ENCODE measurements at regions not wholly inside any gene's neighbourhood (a gene's known extent, or its start where the extent isn't known, plus 50 kb on each side); places are given as distances from the start of the nearest gene placed in this dataset.

DNA sequence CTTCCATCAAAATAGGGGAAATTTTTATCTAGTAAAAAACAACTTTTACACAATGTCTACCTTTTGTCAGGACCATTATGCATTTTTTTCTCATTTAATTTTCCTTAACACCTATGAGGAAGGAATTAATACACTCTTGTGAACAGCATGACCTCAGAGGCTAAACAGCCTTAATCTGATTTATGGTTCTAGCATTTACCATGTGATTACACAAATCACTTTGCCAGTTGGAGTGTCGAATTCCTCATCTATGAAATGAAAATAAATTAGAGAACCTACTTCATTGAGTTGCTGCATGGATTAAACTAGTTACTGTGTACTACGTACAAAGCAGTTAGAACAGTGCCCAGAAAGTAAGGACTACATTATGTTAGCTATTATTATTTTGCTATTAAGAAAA is 187.7 kb upstream of the MPDZ start:
- TF ChIP-seq, protein P1, sequence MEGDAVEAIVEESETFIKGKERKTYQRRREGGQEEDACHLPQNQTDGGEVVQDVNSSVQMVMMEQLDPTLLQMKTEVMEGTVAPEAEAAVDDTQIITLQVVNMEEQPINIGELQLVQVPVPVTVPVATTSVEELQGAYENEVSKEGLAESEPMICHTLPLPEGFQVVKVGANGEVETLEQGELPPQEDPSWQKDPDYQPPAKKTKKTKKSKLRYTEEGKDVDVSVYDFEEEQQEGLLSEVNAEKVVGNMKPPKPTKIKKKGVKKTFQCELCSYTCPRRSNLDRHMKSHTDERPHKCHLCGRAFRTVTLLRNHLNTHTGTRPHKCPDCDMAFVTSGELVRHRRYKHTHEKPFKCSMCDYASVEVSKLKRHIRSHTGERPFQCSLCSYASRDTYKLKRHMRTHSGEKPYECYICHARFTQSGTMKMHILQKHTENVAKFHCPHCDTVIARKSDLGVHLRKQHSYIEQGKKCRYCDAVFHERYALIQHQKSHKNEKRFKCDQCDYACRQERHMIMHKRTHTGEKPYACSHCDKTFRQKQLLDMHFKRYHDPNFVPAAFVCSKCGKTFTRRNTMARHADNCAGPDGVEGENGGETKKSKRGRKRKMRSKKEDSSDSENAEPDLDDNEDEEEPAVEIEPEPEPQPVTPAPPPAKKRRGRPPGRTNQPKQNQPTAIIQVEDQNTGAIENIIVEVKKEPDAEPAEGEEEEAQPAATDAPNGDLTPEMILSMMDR (IDR thresholded peaks at IDR 0.05; ENCODE audit: control insufficient read depth, insufficient read depth, low read depth, low read length, missing control alignments) = no peak
- DNase-seq (ENCODE audit: low read depth) = no peak
- no peak overlapping the region for H3K4me3 ChIP-seq (ENCODE audit: control insufficient read depth, low read depth, low read length)

- no peak overlapping the region for H3K4me3 ChIP-seq (ENCODE audit: control insufficient read depth, low read depth, low read length)
- no peak for DNase-seq (ENCODE audit: low read depth)
- TF ChIP-seq, protein P1 (IDR thresholded peaks at IDR 0.05; ENCODE audit: control insufficient read depth, insufficient read depth, low read depth, low read length, missing control alignments) = no peak
Measured at GRCh38 chr9:13461414-13461991, 182.0 kb upstream of the MPDZ start.

- H3K4me3 ChIP-seq (ENCODE audit: control insufficient read depth, low read depth, low read length) = no peak overlapping the region
- TF ChIP-seq, protein P1 (IDR thresholded peaks at IDR 0.05; ENCODE audit: control insufficient read depth, insufficient read depth, low read depth, low read length, missing control alignments) = no peak
- no peak for DNase-seq (ENCODE audit: low read depth)
Measured at GRCh38 chr9:13459071-13459470, 179.6 kb upstream of the MPDZ start.

DNA sequence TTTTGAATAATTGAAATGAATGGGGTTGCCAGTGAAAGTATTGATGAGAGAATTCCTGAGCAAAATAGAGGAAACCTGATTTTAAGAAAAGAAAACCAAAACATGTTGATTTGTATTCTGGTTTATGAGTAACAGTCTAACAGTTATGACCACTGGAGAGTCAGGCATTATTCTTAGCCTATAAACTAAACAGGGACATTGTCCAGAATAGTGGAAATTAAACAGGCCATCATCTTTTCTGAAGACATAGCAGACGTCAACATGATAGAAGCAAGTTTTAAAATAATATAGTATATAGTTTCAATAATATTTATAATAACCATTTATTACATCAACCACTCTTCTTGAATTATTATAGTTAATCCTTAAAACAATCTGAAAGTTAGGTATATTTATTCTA is 178.3 kb upstream of the MPDZ start:
- TF ChIP-seq, protein P1 (IDR thresholded peaks at IDR 0.05; ENCODE audit: control insufficient read depth, insufficient read depth, low read depth, low read length, missing control alignments) = no peak
- no peak overlapping the region for H3K4me3 ChIP-seq (ENCODE audit: control insufficient read depth, low read depth, low read length)
- no peak for DNase-seq (ENCODE audit: low read depth)

GRCh38 chr9:13450723-13451122 is 171.2 kb upstream of the MPDZ start:
- no peak overlapping the region for H3K4me3 ChIP-seq (ENCODE audit: control insufficient read depth, low read depth, low read length)
- no peak for DNase-seq (ENCODE audit: low read depth)
- TF ChIP-seq, protein P1 (IDR thresholded peaks at IDR 0.05; ENCODE audit: control insufficient read depth, insufficient read depth, low read depth, low read length, missing control alignments) = no peak

- DNase-seq (ENCODE audit: low read depth) = no peak
- TF ChIP-seq, protein P1 (IDR thresholded peaks at IDR 0.05; ENCODE audit: control insufficient read depth, insufficient read depth, low read depth, low read length, missing control alignments) = no peak
Measured at GRCh38 chr9:13448482-13448881, 169.0 kb upstream of the MPDZ start.

More at GRCh38 chr9:13448482-13448881, 169.0 kb upstream of the MPDZ start:
- H3K4me3 ChIP-seq (ENCODE audit: control insufficient read depth, low read depth, low read length) = no peak overlapping the region

All from AG09309 (cell line).